ENCODE measurements at regions not wholly inside any gene's neighbourhood (a gene's known extent, or its start where the extent isn't known, plus 50 kb on each side); places are given as distances from the start of the nearest gene placed in this dataset.

DNA sequence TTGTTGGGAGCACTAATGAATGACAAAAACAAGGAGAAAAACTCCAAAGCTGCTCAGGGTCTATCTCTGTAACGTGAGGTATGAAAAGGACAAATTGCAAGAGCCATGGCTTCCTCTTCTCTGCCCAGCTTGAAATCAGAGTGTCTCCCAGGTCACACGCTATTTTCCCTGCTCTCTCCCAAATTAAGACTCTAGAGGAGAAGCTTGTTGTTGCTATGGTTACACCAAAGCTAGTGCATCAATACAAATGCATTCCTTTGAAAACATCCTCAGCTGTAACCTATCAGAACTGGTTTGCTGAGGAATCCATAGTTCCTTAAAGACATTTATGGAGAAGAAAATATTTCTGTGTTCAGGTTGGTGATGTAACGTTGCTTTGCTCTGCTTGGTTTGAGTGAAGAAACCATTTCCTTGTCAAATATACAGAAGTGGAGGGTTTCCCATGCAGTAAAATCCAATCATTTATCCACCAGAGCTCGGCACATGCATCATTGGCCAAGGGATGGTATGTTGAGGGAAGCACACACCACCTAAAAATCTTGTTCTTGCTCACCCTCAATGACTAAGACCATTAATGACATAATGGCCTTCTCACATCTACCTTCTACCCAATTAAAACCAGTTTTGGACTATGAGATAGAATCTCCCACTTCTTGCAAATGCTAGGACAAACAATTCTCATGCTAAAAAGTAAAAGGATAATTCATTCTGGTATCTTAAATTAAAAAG is 2135.6 kb upstream of the CELF4 start:
- no peak for TF ChIP-seq CTCF (IDR thresholded peaks at IDR 0.05)
- no peak for TF ChIP-seq POLR2A (IDR thresholded peaks at IDR 0.05)

Data from testis (tissue), 2 donors.